ENCODE measurements at regions not wholly inside any gene's neighbourhood (a gene's known extent, or its start where the extent isn't known, plus 50 kb on each side); places are given as distances from the start of the nearest gene placed in this dataset.
"Not testable (repeated sequence)": the region's sequence is repeated elsewhere in the genome, so short reads cannot be mapped to it uniquely, and the experiment has no call there.

GRCh38 chr2:105671156-105671555 lies 73.6 kb upstream of the NCK2 start:
- Histone ChIP-seq H3K9me3 (ENCODE audit: low read length) (no peaks in the 10 kb centered on the region), H3K27me3 (ENCODE audit: insufficient read depth, low read length) (no peaks in the 10 kb centered on the region), H3K36me3 (ENCODE audit: insufficient read depth, low read length) (no peaks in the 10 kb centered on the region), H2AFZ (ENCODE audit: low read depth, low read length) (no peak overlapping the region), H3K4me3 (ENCODE audit: low read length) (no peak overlapping the region), H3K4me1 (ENCODE audit: insufficient read depth, low read length) (peaks cover 16% of the 10 kb centered on the region)

DNA sequence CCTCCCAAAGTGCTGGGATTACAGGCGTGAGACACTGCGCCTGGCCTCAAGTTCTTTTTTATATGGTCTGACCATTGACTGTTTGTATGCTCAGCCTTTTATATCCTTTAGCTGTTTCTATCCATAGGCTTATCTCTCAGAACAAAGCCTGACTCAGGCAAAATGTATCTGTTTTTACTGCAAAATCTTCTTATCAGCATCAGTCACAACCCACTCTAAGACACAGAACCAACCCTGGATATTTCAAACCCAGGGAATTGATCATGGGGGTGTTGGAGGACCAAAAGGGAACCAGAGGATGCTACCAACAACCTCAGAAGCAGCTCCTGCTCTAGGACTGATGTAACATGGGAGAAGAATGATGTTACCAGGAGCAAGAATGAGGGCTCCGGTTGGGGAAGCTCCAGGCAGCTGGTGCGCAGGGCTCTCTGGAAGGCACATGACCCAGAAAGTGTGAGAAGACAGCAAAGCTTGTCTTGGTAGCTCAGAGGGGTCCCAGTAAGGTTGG lies 75.3 kb upstream of the NCK2 start:
- H3K36me3 ChIP-seq (ENCODE audit: insufficient read depth, low read length): no peaks in the 10 kb centered on the region
- peaks cover 5% of the 10 kb centered on the region for H3K4me1 ChIP-seq (ENCODE audit: insufficient read depth, low read length)
- H2AFZ ChIP-seq (ENCODE audit: low read depth, low read length): no peak overlapping the region
- no peaks in the 10 kb centered on the region for H3K27me3 ChIP-seq (ENCODE audit: insufficient read depth, low read length)
- H3K4me3 ChIP-seq (ENCODE audit: low read length): no peak overlapping the region
- peaks cover 5% of the 10 kb centered on the region for H3K9me3 ChIP-seq (ENCODE audit: low read length)

DNA sequence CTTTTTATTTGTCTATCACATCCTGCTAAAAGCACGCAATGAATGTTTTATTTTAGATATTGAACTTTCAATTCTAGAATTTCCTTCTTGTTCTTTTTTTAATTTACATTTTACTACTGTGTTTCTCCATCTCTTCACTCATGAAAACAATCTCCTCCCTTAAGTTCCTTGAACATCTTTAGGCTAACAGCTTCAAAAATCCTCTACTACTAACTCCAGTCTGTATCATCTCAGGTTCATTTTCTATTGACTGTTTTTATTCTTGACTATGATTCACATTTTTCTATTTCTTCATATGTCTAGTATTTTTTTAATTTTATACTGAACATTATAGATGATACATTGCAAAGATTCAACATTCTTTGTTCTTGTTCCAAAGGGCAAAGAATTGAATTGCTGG lies 79.2 kb upstream of the NCK2 start:
- Histone ChIP-seq H2AFZ (ENCODE audit: low read depth, low read length) (no peak overlapping the region), H3K27me3 (ENCODE audit: insufficient read depth, low read length) (no peaks in the 10 kb centered on the region), H3K4me1 (ENCODE audit: insufficient read depth, low read length) (no peaks in the 10 kb centered on the region), H3K36me3 (ENCODE audit: insufficient read depth, low read length) (no peaks in the 10 kb centered on the region), H3K9me3 (ENCODE audit: low read length) (peaks cover 5% of the 10 kb centered on the region), H3K4me3 (ENCODE audit: low read length) (no peak overlapping the region)

DNA sequence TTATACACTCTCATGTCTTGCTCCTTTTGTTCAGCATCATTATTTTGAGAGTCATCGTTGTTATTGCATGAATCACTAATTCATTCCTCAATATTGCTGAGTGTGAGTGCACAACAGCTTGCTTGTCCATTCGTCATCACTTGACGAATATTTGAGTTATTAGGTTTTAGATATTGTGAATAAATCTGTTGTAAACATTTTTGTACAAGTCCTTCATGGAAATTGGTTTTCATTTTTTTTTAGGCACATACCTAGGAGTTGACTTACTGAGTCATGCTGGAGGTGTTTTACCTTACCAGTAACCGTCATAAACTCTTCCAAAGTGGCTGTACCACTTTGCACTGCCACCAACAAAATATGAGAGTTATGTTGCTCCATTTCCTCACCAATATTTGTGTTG lies 84.2 kb upstream of the NCK2 start:
- Histone ChIP-seq H3K9me3 (ENCODE audit: low read length) (no peaks in the 10 kb centered on the region), H3K36me3 (ENCODE audit: insufficient read depth, low read length) (no peaks in the 10 kb centered on the region), H3K4me3 (ENCODE audit: low read length) (no peak overlapping the region), H3K27me3 (ENCODE audit: insufficient read depth, low read length) (no peaks in the 10 kb centered on the region), H2AFZ (ENCODE audit: low read depth, low read length) (no peak overlapping the region), H3K4me1 (ENCODE audit: insufficient read depth, low read length) (no peaks in the 10 kb centered on the region)

GRCh38 chr2:105655723-105656606 lies 88.7 kb upstream of the NCK2 start:
- H3K4me1 ChIP-seq (ENCODE audit: insufficient read depth, low read length); H3K36me3 ChIP-seq (ENCODE audit: insufficient read depth, low read length); H2AFZ ChIP-seq (ENCODE audit: low read depth, low read length); H3K27me3 ChIP-seq (ENCODE audit: insufficient read depth, low read length); H3K4me3 ChIP-seq (ENCODE audit: low read length); H3K9me3 ChIP-seq (ENCODE audit: low read length): not testable (repeated sequence)

GRCh38 chr2:105655244-105655643 lies 89.5 kb upstream of the NCK2 start:
- no peaks in the 10 kb centered on the region for H3K36me3 ChIP-seq (ENCODE audit: insufficient read depth, low read length)
- H3K4me1 ChIP-seq (ENCODE audit: insufficient read depth, low read length): no peaks in the 10 kb centered on the region
- no peaks in the 10 kb centered on the region for H3K9me3 ChIP-seq (ENCODE audit: low read length)
- no peak overlapping the region for H3K4me3 ChIP-seq (ENCODE audit: low read length)
- H2AFZ ChIP-seq (ENCODE audit: low read depth, low read length): no peak overlapping the region
- no peaks in the 10 kb centered on the region for H3K27me3 ChIP-seq (ENCODE audit: insufficient read depth, low read length)

- Histone ChIP-seq H3K4me1 (ENCODE audit: insufficient read depth, low read length) (no peaks in the 10 kb centered on the region), H3K27me3 (ENCODE audit: insufficient read depth, low read length) (no peaks in the 10 kb centered on the region), H3K36me3 (ENCODE audit: insufficient read depth, low read length) (no peaks in the 10 kb centered on the region), H3K9me3 (ENCODE audit: low read length) (no peaks in the 10 kb centered on the region), H2AFZ (ENCODE audit: low read depth, low read length) (no peak overlapping the region), H3K4me3 (ENCODE audit: low read length) (no peak overlapping the region)
Measured at GRCh38 chr2:105654474-105655004, 90.2 kb upstream of the NCK2 start.

DNA sequence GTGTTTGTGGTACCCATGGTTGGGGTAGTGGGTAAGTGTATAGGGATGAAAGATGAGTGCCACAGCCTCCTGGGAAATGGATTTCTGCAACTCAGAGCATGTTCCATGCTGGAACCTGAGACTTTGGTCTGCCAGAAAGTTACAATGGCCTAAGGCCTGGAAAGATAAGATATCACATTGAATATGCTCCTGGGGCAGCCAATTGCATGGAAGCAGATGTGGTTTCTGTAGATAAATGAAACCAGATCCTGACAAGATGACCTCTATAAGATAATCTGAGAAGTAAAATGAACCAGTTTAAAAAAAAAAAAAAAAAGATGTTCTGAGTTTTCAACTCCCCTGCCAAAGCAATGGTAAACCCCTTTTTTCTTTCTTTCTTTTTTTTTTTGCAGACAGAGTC lies 91.4 kb upstream of the NCK2 start:
- H3K27me3 ChIP-seq (ENCODE audit: insufficient read depth, low read length): no peaks in the 10 kb centered on the region
- H3K9me3 ChIP-seq (ENCODE audit: low read length): no peaks in the 10 kb centered on the region
- no peaks in the 10 kb centered on the region for H3K36me3 ChIP-seq (ENCODE audit: insufficient read depth, low read length)
- no peaks in the 10 kb centered on the region for H3K4me1 ChIP-seq (ENCODE audit: insufficient read depth, low read length)
- H2AFZ ChIP-seq (ENCODE audit: low read depth, low read length): no peak overlapping the region
- H3K4me3 ChIP-seq (ENCODE audit: low read length): no peak overlapping the region

GRCh38 chr2:105652014-105652796 lies 92.5 kb upstream of the NCK2 start:
- no peak overlapping the region for H2AFZ ChIP-seq (ENCODE audit: low read depth, low read length)
- H3K36me3 ChIP-seq (ENCODE audit: insufficient read depth, low read length): no peaks in the 10 kb centered on the region
- H3K4me3 ChIP-seq (ENCODE audit: low read length): no peak overlapping the region
- H3K27me3 ChIP-seq (ENCODE audit: insufficient read depth, low read length): no peaks in the 10 kb centered on the region
- no peaks in the 10 kb centered on the region for H3K9me3 ChIP-seq (ENCODE audit: low read length)
- no peaks in the 10 kb centered on the region for H3K4me1 ChIP-seq (ENCODE audit: insufficient read depth, low read length)

GRCh38 chr2:105649534-105649933 lies 95.2 kb upstream of the NCK2 start:
- Histone ChIP-seq H3K4me3 (ENCODE audit: low read length) (no peak overlapping the region), H3K4me1 (ENCODE audit: insufficient read depth, low read length) (no peaks in the 10 kb centered on the region), H3K27me3 (ENCODE audit: insufficient read depth, low read length) (no peaks in the 10 kb centered on the region), H3K9me3 (ENCODE audit: low read length) (no peaks in the 10 kb centered on the region), H3K36me3 (ENCODE audit: insufficient read depth, low read length) (no peaks in the 10 kb centered on the region), H2AFZ (ENCODE audit: low read depth, low read length) (no peak overlapping the region)

- Histone ChIP-seq H3K27me3 (ENCODE audit: insufficient read depth, low read length) (no peaks in the 10 kb centered on the region), H2AFZ (ENCODE audit: low read depth, low read length) (no peak overlapping the region), H3K36me3 (ENCODE audit: insufficient read depth, low read length) (no peaks in the 10 kb centered on the region), H3K4me1 (ENCODE audit: insufficient read depth, low read length) (peaks cover 8% of the 10 kb centered on the region), H3K9me3 (ENCODE audit: low read length) (no peaks in the 10 kb centered on the region), H3K4me3 (ENCODE audit: low read length) (no peak overlapping the region)
Measured at GRCh38 chr2:105647731-105648130, 97.0 kb upstream of the NCK2 start.

- H3K36me3 ChIP-seq (ENCODE audit: insufficient read depth, low read length): no peaks in the 10 kb centered on the region
- H3K4me3 ChIP-seq (ENCODE audit: low read length): no peak overlapping the region
- no peaks in the 10 kb centered on the region for H3K27me3 ChIP-seq (ENCODE audit: insufficient read depth, low read length)
- H2AFZ ChIP-seq (ENCODE audit: low read depth, low read length): no peak overlapping the region
- H3K4me1 ChIP-seq (ENCODE audit: insufficient read depth, low read length): peaks cover 9% of the 10 kb centered on the region
- H3K9me3 ChIP-seq (ENCODE audit: low read length): no peaks in the 10 kb centered on the region
Measured at GRCh38 chr2:105646774-105647076, 98.0 kb upstream of the NCK2 start.
